MCF 10A (cell line): ENCODE measurements at regions not wholly inside any gene's neighbourhood (a gene's known extent, or its start where the extent isn't known, plus 50 kb on each side); places are given as distances from the start of the nearest gene placed in this dataset.

Source experiments
- BruUV-seq: library from RNA; stranded (reverse); fragments of 400-500 nt; replicated peaks from 2 replicates; lab custom pipeline; 2021; lab: Mats Ljungman, UMichigan
- CTCF ChIA-PET: fragments of 300-600 bp; sonication (Branson Sonifier 250); formaldehyde crosslinking; extraction: SDS; loops from one replicate; lab custom pipeline; 2021; ENCODE audit warnings: antibody characterized with exemption, inconsistent platforms; lab: Yijun Ruan, JAX
- POLR2A ChIA-PET: fragments of 300-600, 350-650 bp; sonication (Branson Sonifier 250); formaldehyde crosslinking; extraction: SDS; loops from one replicate; lab custom pipeline; 2020; ENCODE audit warnings: antibody characterized with exemption, inconsistent platforms; lab: Yijun Ruan, JAX
- DNase-seq: peaks from one replicate; pipeline ENCODE4 v3.0.0-alpha.2; 2018; ENCODE audit not compliant: unreplicated experiment
- H3K27ac Mint-ChIP-seq: one replicate; pipeline ENCODE4 v1.8.0; 2022; ENCODE audit warnings: mild to moderate bottlenecking, low read depth, mixed read lengths; ENCODE audit not compliant: unreplicated experiment
- H3K27me3 Mint-ChIP-seq: one replicate; pipeline ENCODE4 v1.8.0; 2022; ENCODE audit warnings: mixed read lengths; ENCODE audit not compliant: insufficient read depth, unreplicated experiment
- H3K36me3 Mint-ChIP-seq: one replicate; pipeline ENCODE4 v1.8.0; 2022; ENCODE audit warnings: mild to moderate bottlenecking, moderate library complexity, mixed read lengths; ENCODE audit not compliant: insufficient read depth, unreplicated experiment
- H3K4me1 Mint-ChIP-seq: one replicate; pipeline ENCODE4 v1.8.0; 2022; ENCODE audit warnings: mixed read lengths; ENCODE audit not compliant: insufficient read depth, unreplicated experiment
- H3K4me3 Mint-ChIP-seq: one replicate; pipeline ENCODE4 v1.8.0; 2022; ENCODE audit warnings: mild to moderate bottlenecking, moderate library complexity, mixed read lengths; ENCODE audit not compliant: unreplicated experiment
- H3K9me3 Mint-ChIP-seq: one replicate; pipeline ENCODE4 v1.8.0; 2022; ENCODE audit warnings: mixed read lengths; ENCODE audit not compliant: unreplicated experiment
- intact Hi-C: fragments of 100-400 bp; cut with micrococcal nuclease; formaldehyde crosslinking; loops from 2 replicates; pipeline ENCODE4 v1.14.1; 2022
- TF ChIP-seq, protein P1 (sequence below): fragments of 200-600 bp; IDR thresholded peaks from one replicate; pipeline ENCODE4 v1.8.0; 2022; ENCODE audit warnings: antibody characterized with exemption, mild to moderate bottlenecking; ENCODE audit not compliant: unreplicated experiment

DNA sequence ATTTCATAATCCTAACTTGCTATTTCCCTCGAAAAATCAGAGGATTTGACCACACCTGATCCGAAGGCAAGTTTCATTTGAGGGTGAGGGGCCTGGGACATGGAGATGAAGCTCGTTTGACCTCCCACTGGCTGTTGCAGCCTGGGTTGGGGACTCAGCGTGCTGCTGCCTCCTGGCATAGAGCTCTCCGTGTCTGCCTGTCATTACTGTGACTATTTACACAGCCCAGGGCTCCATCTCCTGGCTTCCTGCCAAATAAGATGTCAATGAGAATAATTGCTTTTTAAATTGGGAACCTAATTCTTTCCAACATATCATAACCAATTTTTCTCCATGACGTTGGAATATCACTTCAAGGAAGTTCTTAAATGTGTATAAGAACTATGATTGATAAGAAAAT, 139.3 kb upstream of the COBL start:
- ChIA-PET POLR2A (no interaction called here), CTCF (interaction anchor here (1.9 kb wide), 1 partner anchor 26 kb away, joined by 8 read pairs; no protein-coding TSS in a partner anchor)
- H3K9me3 Mint-ChIP-seq: no peaks in the 10 kb centered on the region
- BruUV-seq: no TSS peak
- H3K36me3 Mint-ChIP-seq: no peaks in the 10 kb centered on the region
- intact Hi-C loops: no loop called here
- H3K4me3 Mint-ChIP-seq: no peak overlapping the region
- TF ChIP-seq, protein P1, sequence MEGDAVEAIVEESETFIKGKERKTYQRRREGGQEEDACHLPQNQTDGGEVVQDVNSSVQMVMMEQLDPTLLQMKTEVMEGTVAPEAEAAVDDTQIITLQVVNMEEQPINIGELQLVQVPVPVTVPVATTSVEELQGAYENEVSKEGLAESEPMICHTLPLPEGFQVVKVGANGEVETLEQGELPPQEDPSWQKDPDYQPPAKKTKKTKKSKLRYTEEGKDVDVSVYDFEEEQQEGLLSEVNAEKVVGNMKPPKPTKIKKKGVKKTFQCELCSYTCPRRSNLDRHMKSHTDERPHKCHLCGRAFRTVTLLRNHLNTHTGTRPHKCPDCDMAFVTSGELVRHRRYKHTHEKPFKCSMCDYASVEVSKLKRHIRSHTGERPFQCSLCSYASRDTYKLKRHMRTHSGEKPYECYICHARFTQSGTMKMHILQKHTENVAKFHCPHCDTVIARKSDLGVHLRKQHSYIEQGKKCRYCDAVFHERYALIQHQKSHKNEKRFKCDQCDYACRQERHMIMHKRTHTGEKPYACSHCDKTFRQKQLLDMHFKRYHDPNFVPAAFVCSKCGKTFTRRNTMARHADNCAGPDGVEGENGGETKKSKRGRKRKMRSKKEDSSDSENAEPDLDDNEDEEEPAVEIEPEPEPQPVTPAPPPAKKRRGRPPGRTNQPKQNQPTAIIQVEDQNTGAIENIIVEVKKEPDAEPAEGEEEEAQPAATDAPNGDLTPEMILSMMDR: no peak
- H3K4me1 Mint-ChIP-seq: no peaks in the 10 kb centered on the region
- no peak for DNase-seq
- peaks cover 57% of the 10 kb centered on the region for H3K27me3 Mint-ChIP-seq
- no peak overlapping the region for H3K27ac Mint-ChIP-seq

DNA sequence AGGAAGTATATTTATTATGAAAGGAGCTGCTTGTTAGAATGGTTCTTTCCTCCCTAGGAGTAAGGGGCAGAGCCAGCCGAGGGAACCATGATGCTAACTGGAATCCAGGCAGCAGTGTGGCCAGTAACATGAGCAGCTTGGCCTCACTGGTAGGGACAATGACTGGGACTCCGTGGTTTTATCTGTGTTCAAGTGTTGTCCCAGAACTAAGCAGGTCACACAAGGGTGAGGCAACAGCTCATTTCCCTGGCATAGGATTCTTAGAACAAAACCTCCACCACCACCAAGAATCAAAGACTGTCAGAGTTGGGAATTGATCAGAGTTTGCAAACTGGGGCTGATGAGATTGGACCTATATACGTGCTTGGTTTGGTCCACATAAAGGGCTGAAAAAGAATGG, 138.9 kb upstream of the COBL start:
- intact Hi-C loops: no loop called here
- Mint-ChIP-seq H3K9me3 (no peaks in the 10 kb centered on the region), H3K4me3 (no peak overlapping the region), H3K27me3 (peaks cover 57% of the 10 kb centered on the region), H3K27ac (no peak overlapping the region), H3K36me3 (no peaks in the 10 kb centered on the region), H3K4me1 (no peaks in the 10 kb centered on the region)
- ChIA-PET CTCF (interaction anchor here (1.9 kb wide), 1 partner anchor 26 kb away, joined by 8 read pairs; no protein-coding TSS in a partner anchor), POLR2A (no interaction called here)
- TF ChIP-seq, protein P1: no peak
- no peak for DNase-seq
- no TSS peak for BruUV-seq

DNA sequence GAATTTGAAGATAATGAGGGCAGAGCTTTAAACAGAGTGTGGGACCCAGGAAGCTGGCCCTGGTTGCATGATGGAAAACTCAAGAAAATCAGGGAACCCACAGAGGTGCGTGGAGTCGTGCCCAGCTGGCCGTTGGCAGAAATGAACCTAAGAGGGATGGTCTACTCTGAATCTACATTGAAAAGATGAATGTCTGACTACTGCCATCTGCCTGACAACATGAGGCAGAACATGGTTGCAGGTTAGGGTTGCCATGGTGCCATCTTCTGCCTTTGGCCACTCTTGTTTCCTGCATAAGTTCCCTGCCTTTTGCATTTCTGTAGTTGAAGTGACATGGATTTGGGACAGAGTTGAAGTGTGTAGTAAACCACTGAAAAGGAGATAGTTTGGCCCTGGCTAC, 138.5 kb upstream of the COBL start:
- ChIA-PET POLR2A (no interaction called here), CTCF (interaction anchor here (0.6 to 1.9 kb wide), 2 partner anchors 25 to 297 kb away, joined by 3 to 8 read pairs; no protein-coding TSS in a partner anchor)
- no TSS peak for BruUV-seq
- peaks cover 57% of the 10 kb centered on the region for H3K27me3 Mint-ChIP-seq
- no peak overlapping the region for H3K4me3 Mint-ChIP-seq
- H3K9me3 Mint-ChIP-seq: no peaks in the 10 kb centered on the region
- DNase-seq: no peak
- TF ChIP-seq, protein P1: no peak
- intact Hi-C loops: no loop called here
- H3K36me3 Mint-ChIP-seq: no peaks in the 10 kb centered on the region
- H3K27ac Mint-ChIP-seq: no peak overlapping the region
- no peaks in the 10 kb centered on the region for H3K4me1 Mint-ChIP-seq

DNA sequence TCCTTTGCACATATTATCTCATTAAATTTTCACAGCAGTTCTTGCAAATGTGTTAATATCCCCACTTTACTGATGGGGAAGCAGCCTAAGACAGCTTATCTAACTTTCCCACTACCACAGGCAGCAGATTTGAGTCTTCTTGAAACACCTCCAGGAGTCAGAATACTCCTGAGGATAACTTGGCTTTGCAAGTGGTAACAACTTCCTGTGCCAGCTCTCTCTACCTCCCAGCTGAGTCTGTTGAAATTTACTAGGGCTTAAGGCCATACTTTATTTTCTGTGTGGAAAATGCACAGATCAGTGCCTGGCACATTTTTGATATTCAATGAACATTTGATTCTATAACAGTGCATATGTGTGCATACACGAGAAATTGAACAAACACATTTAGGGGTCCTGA, 136.1 kb upstream of the COBL start:
- CTCF ChIA-PET: no interaction called here

More for the DNA sequence above, 136.1 kb upstream of the COBL start:
- no TSS peak for BruUV-seq
- H3K27me3 Mint-ChIP-seq: peaks cover 36% of the 10 kb centered on the region
- TF ChIP-seq, protein P1: no peak
- H3K36me3 Mint-ChIP-seq: no peaks in the 10 kb centered on the region
- intact Hi-C loops: no loop called here
- H3K4me1 Mint-ChIP-seq: no peaks in the 10 kb centered on the region
- POLR2A ChIA-PET: no interaction called here
- DNase-seq: no peak
- H3K9me3 Mint-ChIP-seq: no peaks in the 10 kb centered on the region
- no peak overlapping the region for H3K4me3 Mint-ChIP-seq
- no peak overlapping the region for H3K27ac Mint-ChIP-seq
